IMR-90 (cell line): ENCODE measurements at regions not wholly inside any gene's neighbourhood (a gene's known extent, or its start where the extent isn't known, plus 50 kb on each side); places are given as distances from the start of the nearest gene placed in this dataset.

Experiments used
- ATAC-seq: fragments of 200-7000 bp; cut with Tn5 transposase; 2 replicates; pipeline ENCODE4 v1.9.1; 2020; ENCODE audit warnings: low read depth, mild to moderate bottlenecking, moderate library complexity
- BruUV-seq: library from RNA; stranded (reverse); fragments of 400-500 nt; replicated peaks from 2 replicates; lab custom pipeline; 2021; lab: Mats Ljungman, UMichigan
- CTCF ChIA-PET: fragments of 300-600 bp; formaldehyde crosslinking; extraction: SDS; loops from one replicate; lab custom pipeline; 2021; ENCODE audit warnings: antibody characterized with exemption; lab: Yijun Ruan, JAX
- POLR2A ChIA-PET: fragments of 300-600 bp; sonication (Branson Sonifier 250); formaldehyde crosslinking; loops from one replicate; lab custom pipeline; 2022; ENCODE audit warnings: antibody characterized with exemption; ENCODE audit not compliant: unreplicated experiment; lab: Charles Lee
- DNase-seq: peaks from one replicate; pipeline ENCODE4 v3.0.0; 2013
- H2AFZ ChIP-seq: replicated peaks from 2 replicates; pipeline ENCODE3; 2013; ENCODE audit warnings: low read length, mild to moderate bottlenecking; ENCODE audit not compliant: poor library complexity
- H2AK5ac ChIP-seq: 2 replicates; pipeline ENCODE4 v1.6.1; 2013; ENCODE audit warnings: low read depth, low read length, inconsistent platforms
- H2AK9ac ChIP-seq: replicated peaks from 2 replicates; pipeline ENCODE3; 2013; ENCODE audit warnings: mild to moderate bottlenecking, low read depth, low read length, moderate library complexity; ENCODE audit not compliant: poor library complexity
- H2BK120ac ChIP-seq: 2 replicates; pipeline ENCODE4 v1.6.1; 2013; ENCODE audit warnings: low read depth, low read length, inconsistent platforms
- H2BK15ac ChIP-seq: 3 replicates; pipeline ENCODE4 v1.6.1; 2013; ENCODE audit warnings: low read depth, low read length, inconsistent platforms
- H2BK20ac ChIP-seq: 2 replicates; pipeline ENCODE4 v1.6.1; 2013; ENCODE audit warnings: low read depth, mild to moderate bottlenecking, inconsistent platforms, low read length, moderate library complexity
- H2BK5ac ChIP-seq: 2 replicates; pipeline ENCODE4 v1.6.1; 2013; ENCODE audit warnings: mild to moderate bottlenecking, low read depth, low read length, inconsistent platforms; ENCODE audit not compliant: poor library complexity, severe bottlenecking
- H3K14ac ChIP-seq: replicated peaks from 2 replicates; pipeline ENCODE4 v1.6.1; 2013; ENCODE audit warnings: low read depth, low read length, inconsistent platforms
- H3K18ac ChIP-seq: 2 replicates; pipeline ENCODE4 v1.6.1; 2013; ENCODE audit warnings: low read depth, low read length, control low read depth
- H3K23ac ChIP-seq: 2 replicates; pipeline ENCODE4 v1.6.1; 2013; ENCODE audit warnings: low read depth, low read length, inconsistent platforms
- H3K27ac ChIP-seq: 2 replicates; pipeline ENCODE4 v1.5.1; 2013; ENCODE audit warnings: mild to moderate bottlenecking, control low read depth, low read length; ENCODE audit not compliant: insufficient read depth
- H3K27me3 ChIP-seq: 2 replicates; pipeline ENCODE4 v1.6.1; 2013; ENCODE audit warnings: low read length; ENCODE audit not compliant: control insufficient read depth, insufficient read depth
- H3K36me3 ChIP-seq: 2 replicates; pipeline ENCODE4 v1.6.1; 2013; ENCODE audit warnings: low read length, mixed read lengths; ENCODE audit not compliant: control insufficient read depth, insufficient read depth
- H3K4ac ChIP-seq: 2 replicates; pipeline ENCODE4 v1.6.1; 2013; ENCODE audit warnings: low read depth, low read length, inconsistent platforms
- H3K4me1 ChIP-seq: 2 replicates; pipeline ENCODE4 v1.6.1; 2013; ENCODE audit warnings: low read length, mixed read lengths; ENCODE audit not compliant: control insufficient read depth, insufficient read depth
- H3K4me2 ChIP-seq: 2 replicates; pipeline ENCODE4 v1.6.1; 2013; ENCODE audit warnings: low read depth, mild to moderate bottlenecking, control low read depth, low read length, moderate library complexity
- H3K4me3 ChIP-seq: 2 replicates; pipeline ENCODE4 v1.5.1; 2013; ENCODE audit warnings: low read depth, mild to moderate bottlenecking, control low read depth, low read length, moderate library complexity; ENCODE audit not compliant: insufficient read depth
- H3K56ac ChIP-seq: 2 replicates; pipeline ENCODE4 v1.6.1; 2013; ENCODE audit warnings: low read length, inconsistent platforms; ENCODE audit not compliant: insufficient read depth; ENCODE audit errors: extremely low read depth
- H3K79me1 ChIP-seq, 2 experiments: 2 replicates each; pipeline ENCODE4 v1.6.1; 2013; ENCODE audit warnings: low read length in 2 of 2, inconsistent platforms in 1 of 2, low read depth in 1 of 2
- H3K9ac ChIP-seq: 2 replicates; pipeline ENCODE4 v1.6.1; 2013; ENCODE audit warnings: low read depth, low read length, control low read depth
- H3K9me1 ChIP-seq: 2 replicates; pipeline ENCODE4 v1.6.1; 2013; ENCODE audit warnings: low read length, inconsistent platforms; ENCODE audit not compliant: insufficient read depth
- H3K9me3 ChIP-seq: 2 replicates; pipeline ENCODE4 v1.6.1; 2013; ENCODE audit warnings: low read length; ENCODE audit not compliant: control insufficient read depth, insufficient read depth
- H4K20me1 ChIP-seq: 2 replicates; pipeline ENCODE4 v1.6.1; 2013; ENCODE audit warnings: low read length, inconsistent platforms; ENCODE audit not compliant: insufficient read depth
- H4K5ac ChIP-seq: 2 replicates; pipeline ENCODE4 v1.6.1; 2013; ENCODE audit warnings: mild to moderate bottlenecking, low read depth, low read length, control low read depth
- H4K8ac ChIP-seq, 2 experiments: 2 replicates each; pipeline ENCODE4 v1.6.1; 2013; ENCODE audit warnings: low read depth in 2 of 2, low read length in 2 of 2, control low read depth in 1 of 2, inconsistent platforms in 1 of 2
- H4K91ac ChIP-seq: 2 replicates; pipeline ENCODE4 v1.6.1; 2013; ENCODE audit warnings: low read depth, low read length, inconsistent platforms; ENCODE audit not compliant: insufficient read depth
- FOS ChIP-seq: fragments of 150-350 bp; IDR thresholded peaks from 2 replicates; pipeline ENCODE4 v1.6.1; 2016; ENCODE audit warnings: low read depth, low read length
- SMC3 ChIP-seq: fragments of 150-350 bp; IDR thresholded peaks from 2 replicates; pipeline ENCODE4 v1.6.1; 2016; ENCODE audit warnings: low read depth, mild to moderate bottlenecking, antibody characterized with exemption, low read length, moderate library complexity
- WGBS, 2 experiments: methylation state at CpG; one replicate each; pipeline versions ENCODE4 v1.1.5 to v1.1.7; 2013; ENCODE audit warnings: missing lambda C conversion rate in 2 of 2; ENCODE audit not compliant: insufficient read length in 1 of 2; ENCODE audit errors: extremely low coverage in 2 of 2; 5-methylcytosine and 5-hydroxymethylcytosine counted together
- dilution Hi-C: fragments of 300-500 bp; cut with HindIII; formaldehyde crosslinking; loops from one replicate; pipeline ENCODE4 v1.14.3; 2018; ENCODE audit warnings: low sequenced_read_pairs; ENCODE audit not compliant: unreplicated experiment
- in situ Hi-C: fragments of 300-500 bp; cut with MboI; formaldehyde crosslinking; loops from 3 replicates; pipeline ENCODE4 v1.14.3; 2019; ENCODE audit warnings: low sequenced_read_pairs, inconsistent platforms, mixed read lengths
- intact Hi-C: fragments of 100-400 bp; cut with micrococcal nuclease; formaldehyde crosslinking; loops from 2 replicates; pipeline ENCODE4 v1.10.0; 2022

- no peak overlapping the region for H3K4me3 ChIP-seq
- ChIA-PET POLR2A (no interaction called here), CTCF (no interaction called here)
- no peak overlapping the region for H3K27ac ChIP-seq
- dilution Hi-C loops: no loop called here
- no peak overlapping the region for H2BK120ac ChIP-seq
- no peak overlapping the region for H3K4ac ChIP-seq
- no peak overlapping the region for H4K91ac ChIP-seq
- H3K79me1 ChIP-seq: no peaks in the 10 kb centered on the region
- no peaks in the 10 kb centered on the region for H3K36me3 ChIP-seq
- ATAC-seq (no peak), DNase-seq (peak; percentile 62)
- no peak overlapping the region for H2AK5ac ChIP-seq
- peak; percentile 37; the same call in 1 of the 2 replicates for TF ChIP-seq FOS
- TF ChIP-seq SMC3: no peak
- H3K56ac ChIP-seq: no peak overlapping the region
- H2BK20ac ChIP-seq: no peak overlapping the region
- no peaks in the 10 kb centered on the region for H4K20me1 ChIP-seq
- H4K5ac ChIP-seq: no peak overlapping the region
- H3K9me3 ChIP-seq: no peaks in the 10 kb centered on the region
- no peak overlapping the region for H3K4me2 ChIP-seq
- no peaks in the 10 kb centered on the region for H3K9me1 ChIP-seq
- H3K4me1 ChIP-seq: no peaks in the 10 kb centered on the region
- in situ Hi-C loops: no loop called here
- no peak overlapping the region for H2BK5ac ChIP-seq
- no peak overlapping the region for H2BK15ac ChIP-seq
- H3K18ac ChIP-seq: no peak overlapping the region
- H3K14ac ChIP-seq: no peak overlapping the region
- no TSS peak for BruUV-seq
- no CpG with 5 or more reads among the region's 2 CpGs for WGBS, 2 experiments
- no peak overlapping the region for H4K8ac ChIP-seq
- H3K23ac ChIP-seq: no peak overlapping the region
- H2AK9ac ChIP-seq: no peak overlapping the region
- intact Hi-C loops: no loop called here
- no peak overlapping the region for H3K9ac ChIP-seq
- H3K27me3 ChIP-seq: no peaks in the 10 kb centered on the region
- H2AFZ ChIP-seq: no peak overlapping the region
These were observed 369.7 kb upstream of the DIAPH2 start for GRCh38 chrX:96314985-96315384.
